DOHH2 (cell line): ENCODE measurements at regions not wholly inside any gene's neighbourhood (a gene's known extent, or its start where the extent isn't known, plus 50 kb on each side); places are given as distances from the start of the nearest gene placed in this dataset.
"Not testable (repeated sequence)": the region's sequence is repeated elsewhere in the genome, so short reads cannot be mapped to it uniquely, and the experiment has no call there.

Experiments
- H3F3A ChIP-seq: fragments of 200-600 bp; sonication (generic), shearing (Covaris generic); 2 replicates; pipeline ENCODE4 v1.6.0; 2016; ENCODE audit warnings: antibody characterized with exemption, mild to moderate bottlenecking; ENCODE audit not compliant: control insufficient read depth, insufficient read depth
- H3K27ac ChIP-seq: fragments of 200-600 bp; sonication (generic); 2 replicates; pipeline ENCODE4 v1.5.1; 2014; ENCODE audit warnings: low read depth, mild to moderate bottlenecking, low read length, moderate library complexity
- H3K27me3 ChIP-seq: fragments of 200-600 bp; sonication (generic); 2 replicates; pipeline ENCODE4 v1.6.1; 2014; ENCODE audit warnings: mild to moderate bottlenecking, low read length, mixed read lengths; ENCODE audit not compliant: control insufficient read depth
- H3K36me3 ChIP-seq: fragments of 200-600 bp; sonication (generic); 2 replicates; pipeline ENCODE4 v1.6.1; 2014; ENCODE audit warnings: mild to moderate bottlenecking, low read length, moderate library complexity, mixed read lengths; ENCODE audit not compliant: control insufficient read depth
- H3K4me1 ChIP-seq: fragments of 200-600 bp; sonication (generic); 2 replicates; pipeline ENCODE4 v1.6.1; 2014; ENCODE audit warnings: mild to moderate bottlenecking, low read length, mixed read lengths; ENCODE audit not compliant: control insufficient read depth
- H3K4me2 ChIP-seq: fragments of 200-600 bp; sonication (generic); 2 replicates; pipeline ENCODE4 v1.6.0; 2014; ENCODE audit warnings: mild to moderate bottlenecking, low read length, moderate library complexity
- H3K4me3 ChIP-seq: fragments of 200-600 bp; sonication (generic); 2 replicates; pipeline ENCODE4 v1.5.1; 2014; ENCODE audit warnings: mild to moderate bottlenecking, low read length, mixed read lengths
- H3K79me2 ChIP-seq: fragments of 200-600 bp; sonication (generic); 2 replicates; pipeline ENCODE4 v1.6.1; 2014; ENCODE audit warnings: mild to moderate bottlenecking, low read length, mixed read lengths; ENCODE audit not compliant: control insufficient read depth
- H3K9me2 ChIP-seq: fragments of 200-600 bp; sonication (generic); replicated peaks from 2 replicates; pipeline ENCODE4 v1.6.1; 2014; ENCODE audit warnings: mild to moderate bottlenecking, low read length, mixed read lengths; ENCODE audit not compliant: control insufficient read depth
- H3K9me3 ChIP-seq: fragments of 200-600 bp; sonication (generic); 2 replicates; pipeline ENCODE4 v1.6.1; 2014; ENCODE audit warnings: antibody characterized with exemption, low read length, mixed read lengths; ENCODE audit not compliant: control insufficient read depth, insufficient read depth
- H4K20me1 ChIP-seq: fragments of 200-600 bp; sonication (generic); 2 replicates; pipeline ENCODE4 v1.6.0; 2014; ENCODE audit warnings: low read depth, mild to moderate bottlenecking, antibody characterized with exemption, low read length, moderate library complexity; ENCODE audit not compliant: control insufficient read depth, insufficient read depth
- CTCF ChIP-seq: fragments of 200-600 bp; sonication (generic); IDR thresholded peaks from one replicate; pipeline ENCODE4 v1.5.1; 2014; ENCODE audit warnings: antibody characterized with exemption, mild to moderate bottlenecking, low read depth, low read length; ENCODE audit not compliant: poor library complexity, severe bottlenecking
- EZH2phosphoT487 ChIP-seq: fragments of 200-600 bp; sonication (generic); IDR thresholded peaks from 2 replicates; pipeline ENCODE4 v1.6.1; 2017; ENCODE audit warnings: borderline replicate concordance, mild to moderate bottlenecking, antibody characterized with exemption, low read length, moderate library complexity, mixed read lengths

- Histone ChIP-seq H3F3A (no peaks in the 10 kb centered on the region), H3K27ac (no peak overlapping the region), H3K27me3 (no peaks in the 10 kb centered on the region), H3K4me3 (no peak overlapping the region), H3K36me3 (no peaks in the 10 kb centered on the region), H3K9me2 (no peaks in the 10 kb centered on the region), H3K4me1 (no peaks in the 10 kb centered on the region), H3K9me3 (no peaks in the 10 kb centered on the region), H3K4me2 (no peak overlapping the region), H4K20me1 (no peaks in the 10 kb centered on the region), H3K79me2 (no peaks in the 10 kb centered on the region)
- no peak for TF ChIP-seq EZH2phosphoT487
- no peak for TF ChIP-seq CTCF
Measured at GRCh38 chr16:77502448-77502847, 67.6 kb upstream of the ADAMTS18 start.

- not testable (repeated sequence) for H3F3A ChIP-seq, H3K9me2 ChIP-seq, H3K9me3 ChIP-seq, H3K79me2 ChIP-seq, H3K36me3 ChIP-seq, H3K4me1 ChIP-seq, H3K4me2 ChIP-seq, H3K27ac ChIP-seq, H3K4me3 ChIP-seq, H3K27me3 ChIP-seq, H4K20me1 ChIP-seq
Measured at GRCh38 chr16:77506492-77506891, 71.7 kb upstream of the ADAMTS18 start.

- 0 out of 2 replicates have a peak, but pooled peaks cover under 1% of the 10 kb centered on the region for H3K27me3 ChIP-seq
- no peaks in the 10 kb centered on the region for H3K4me1 ChIP-seq
- H3K27ac ChIP-seq = no peak overlapping the region
- H3K9me3 ChIP-seq = no peaks in the 10 kb centered on the region
- no peaks in the 10 kb centered on the region for H3K79me2 ChIP-seq
- H3K4me3 ChIP-seq = no peak overlapping the region
- H4K20me1 ChIP-seq = no peaks in the 10 kb centered on the region
- H3F3A ChIP-seq = no peaks in the 10 kb centered on the region
- TF ChIP-seq CTCF = no peak
- no peak for TF ChIP-seq EZH2phosphoT487
- no peaks in the 10 kb centered on the region for H3K9me2 ChIP-seq
- no peaks in the 10 kb centered on the region for H3K36me3 ChIP-seq
- no peak overlapping the region for H3K4me2 ChIP-seq
Measured at GRCh38 chr16:77509051-77509450, 74.2 kb upstream of the ADAMTS18 start.

- H3K4me3 ChIP-seq = no peak overlapping the region
- H3K36me3 ChIP-seq = no peaks in the 10 kb centered on the region
- H3K9me3 ChIP-seq = no peaks in the 10 kb centered on the region
- H3K27me3 ChIP-seq = 0 out of 2 replicates have a peak, but pooled peaks cover 2% of the 10 kb centered on the region
- no peak overlapping the region for H3K4me2 ChIP-seq
- H3K9me2 ChIP-seq = no peaks in the 10 kb centered on the region
- H4K20me1 ChIP-seq = no peaks in the 10 kb centered on the region
- H3K27ac ChIP-seq = no peak overlapping the region
- H3K79me2 ChIP-seq = no peaks in the 10 kb centered on the region
- no peaks in the 10 kb centered on the region for H3K4me1 ChIP-seq
- H3F3A ChIP-seq = no peaks in the 10 kb centered on the region
- TF ChIP-seq EZH2phosphoT487 (no peak), CTCF (no peak)
Measured at GRCh38 chr16:77509796-77510195, 75.0 kb upstream of the ADAMTS18 start.
